ENCODE measurements at regions not wholly inside any gene's neighbourhood (a gene's known extent, or its start where the extent isn't known, plus 50 kb on each side); places are given as distances from the start of the nearest gene placed in this dataset.
A peak's percentile ranks its signal among the peaks of the same experiment; 100 is the strongest.

DNA sequence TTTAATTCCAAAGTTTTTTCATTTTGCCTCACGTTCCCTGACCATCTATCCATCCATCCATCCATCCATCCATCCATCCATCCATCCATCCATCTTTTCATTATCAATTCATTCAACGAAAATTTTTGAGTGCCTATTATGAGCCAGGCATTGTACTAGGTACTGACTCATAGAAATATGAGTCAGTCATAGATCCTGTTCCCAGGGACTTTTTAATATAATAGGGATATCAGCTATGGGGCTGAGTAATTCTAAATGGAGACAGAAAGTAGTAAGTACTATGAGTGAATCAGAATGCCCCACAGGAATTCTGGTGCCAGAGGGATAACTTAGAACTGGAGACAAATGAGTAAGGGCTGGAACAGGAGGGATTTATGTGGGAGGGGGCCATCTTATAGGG is 49.8 kb upstream of the GNG12 start:
- TF ChIP-seq, protein P1, sequence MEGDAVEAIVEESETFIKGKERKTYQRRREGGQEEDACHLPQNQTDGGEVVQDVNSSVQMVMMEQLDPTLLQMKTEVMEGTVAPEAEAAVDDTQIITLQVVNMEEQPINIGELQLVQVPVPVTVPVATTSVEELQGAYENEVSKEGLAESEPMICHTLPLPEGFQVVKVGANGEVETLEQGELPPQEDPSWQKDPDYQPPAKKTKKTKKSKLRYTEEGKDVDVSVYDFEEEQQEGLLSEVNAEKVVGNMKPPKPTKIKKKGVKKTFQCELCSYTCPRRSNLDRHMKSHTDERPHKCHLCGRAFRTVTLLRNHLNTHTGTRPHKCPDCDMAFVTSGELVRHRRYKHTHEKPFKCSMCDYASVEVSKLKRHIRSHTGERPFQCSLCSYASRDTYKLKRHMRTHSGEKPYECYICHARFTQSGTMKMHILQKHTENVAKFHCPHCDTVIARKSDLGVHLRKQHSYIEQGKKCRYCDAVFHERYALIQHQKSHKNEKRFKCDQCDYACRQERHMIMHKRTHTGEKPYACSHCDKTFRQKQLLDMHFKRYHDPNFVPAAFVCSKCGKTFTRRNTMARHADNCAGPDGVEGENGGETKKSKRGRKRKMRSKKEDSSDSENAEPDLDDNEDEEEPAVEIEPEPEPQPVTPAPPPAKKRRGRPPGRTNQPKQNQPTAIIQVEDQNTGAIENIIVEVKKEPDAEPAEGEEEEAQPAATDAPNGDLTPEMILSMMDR (IDR thresholded peaks at IDR 0.05; ENCODE audit: insufficient read depth, low read length): no peak
- H3K4me3 ChIP-seq (ENCODE audit: low read depth, low read length): no peak overlapping the region
- DNase-seq (ENCODE audit: low read depth): peak; percentile 86
